ENCODE measurements at regions not wholly inside any gene's neighbourhood (a gene's known extent, or its start where the extent isn't known, plus 50 kb on each side); places are given as distances from the start of the nearest gene placed in this dataset.

- DNase-seq (ENCODE audit: low read depth in 1 of 2, low spot score in 1 of 2): no peak
- H3K27me3 ChIP-seq (ENCODE audit: insufficient read depth, poor library complexity, severe bottlenecking): peaks cover 4% of the 10 kb centered on the region
- no peak overlapping the region for H3K27ac ChIP-seq (replicated peaks)
- TF ChIP-seq SPI1 (IDR thresholded peaks at IDR 0.05; ENCODE audit: borderline replicate concordance, low read depth): no peak
- TF ChIP-seq GABPA (IDR thresholded peaks at IDR 0.05; ENCODE audit: low read depth): no peak
- no peak for TF ChIP-seq POLR2AphosphoS5 (IDR thresholded peaks at IDR 0.05; ENCODE audit: low read depth)
- H3K4me3 ChIP-seq (replicated peaks; ENCODE audit: insufficient read depth, low read length): no peak overlapping the region
Observed at GRCh38 chr12:28975564-28976340, 173.3 kb upstream of the FAR2 start.

GRCh38 chr12:28980436-28980835 lies 168.6 kb upstream of the FAR2 start:
- H3K27ac ChIP-seq (replicated peaks): no peak overlapping the region
- no peak overlapping the region for H3K4me3 ChIP-seq (replicated peaks; ENCODE audit: insufficient read depth, low read length)
- DNase-seq (ENCODE audit: low read depth in 1 of 2, low spot score in 1 of 2): no peak
- H3K27me3 ChIP-seq (ENCODE audit: insufficient read depth, poor library complexity, severe bottlenecking): peaks cover 3% of the 10 kb centered on the region
- TF ChIP-seq POLR2AphosphoS5 (IDR thresholded peaks at IDR 0.05; ENCODE audit: low read depth) (no peak), GABPA (IDR thresholded peaks at IDR 0.05; ENCODE audit: low read depth) (no peak), REST (IDR thresholded peaks at IDR 0.05; ENCODE audit: insufficient replicate concordance, low read depth) (no peak), CTCF (IDR thresholded peaks at IDR 0.05; ENCODE audit: insufficient read depth, low read length) (no peak), SPI1 (IDR thresholded peaks at IDR 0.05; ENCODE audit: borderline replicate concordance, low read depth) (no peak)

- no peak for TF ChIP-seq CTCF (IDR thresholded peaks at IDR 0.05; ENCODE audit: insufficient read depth, low read length)
- no peak for TF ChIP-seq GABPA (IDR thresholded peaks at IDR 0.05; ENCODE audit: low read depth)
- no peak for TF ChIP-seq SPI1 (IDR thresholded peaks at IDR 0.05; ENCODE audit: borderline replicate concordance, low read depth)
- no peak for TF ChIP-seq REST (IDR thresholded peaks at IDR 0.05; ENCODE audit: insufficient replicate concordance, low read depth)
- no peak for TF ChIP-seq POLR2AphosphoS5 (IDR thresholded peaks at IDR 0.05; ENCODE audit: low read depth)
- H3K27ac ChIP-seq (replicated peaks): no peak overlapping the region
Observed at GRCh38 chr12:28987538-28988324, 161.3 kb upstream of the FAR2 start.

GRCh38 chr12:28988325-28988704 lies 160.8 kb upstream of the FAR2 start:
- H3K27ac ChIP-seq (replicated peaks): no peak overlapping the region
- peaks cover 8% of the 10 kb centered on the region for H3K27me3 ChIP-seq (ENCODE audit: insufficient read depth, poor library complexity, severe bottlenecking)
- DNase-seq (ENCODE audit: low read depth in 1 of 2, low spot score in 1 of 2): no peak
- H3K4me3 ChIP-seq (replicated peaks; ENCODE audit: insufficient read depth, low read length): no peak overlapping the region
- no peak for TF ChIP-seq POLR2AphosphoS5 (IDR thresholded peaks at IDR 0.05; ENCODE audit: low read depth)
- TF ChIP-seq CTCF (IDR thresholded peaks at IDR 0.05; ENCODE audit: insufficient read depth, low read length): no peak
- no peak for TF ChIP-seq GABPA (IDR thresholded peaks at IDR 0.05; ENCODE audit: low read depth)
- no peak for TF ChIP-seq REST (IDR thresholded peaks at IDR 0.05; ENCODE audit: insufficient replicate concordance, low read depth)
- no peak for TF ChIP-seq SPI1 (IDR thresholded peaks at IDR 0.05; ENCODE audit: borderline replicate concordance, low read depth)

More at GRCh38 chr12:28987538-28988324, 161.3 kb upstream of the FAR2 start:
- DNase-seq (ENCODE audit: low read depth in 1 of 2, low spot score in 1 of 2): no peak
- Histone ChIP-seq H3K27me3 (ENCODE audit: insufficient read depth, poor library complexity, severe bottlenecking) (peaks cover 11% of the 10 kb centered on the region), H3K4me3 (replicated peaks; ENCODE audit: insufficient read depth, low read length) (no peak overlapping the region)

All from HL-60 (cell line).